ENCODE measurements at regions not wholly inside any gene's neighbourhood (a gene's known extent, or its start where the extent isn't known, plus 50 kb on each side); places are given as distances from the start of the nearest gene placed in this dataset.
A peak's percentile ranks its signal among the peaks of the same experiment; 100 is the strongest.

DNA sequence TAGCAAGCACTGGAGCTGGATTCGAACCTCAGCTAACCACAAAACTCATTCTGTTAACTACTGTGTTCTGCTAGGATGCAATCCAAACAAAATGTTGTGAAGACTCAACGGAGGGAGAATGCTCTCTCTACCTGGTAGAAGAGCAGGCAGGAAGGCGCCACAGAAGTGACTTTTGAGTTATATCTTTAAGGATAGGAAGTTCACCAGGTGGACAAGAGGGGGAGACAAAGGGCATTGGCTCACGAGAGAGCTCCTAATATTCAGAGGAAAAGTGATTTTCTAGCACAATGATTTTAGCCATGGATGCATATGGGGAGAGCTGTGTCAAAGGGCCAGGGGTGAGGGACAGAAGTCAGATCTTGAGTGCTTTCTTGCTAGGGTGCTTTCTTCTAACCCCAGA lies 108.4 kb upstream of the MAFB start:
- Histone ChIP-seq H3K79me2 (ENCODE audit: control insufficient read depth, low read length) (no peaks in the 10 kb centered on the region), H3K27ac (ENCODE audit: low read depth, low read length) (no peak overlapping the region), H3K9me3 (ENCODE audit: control insufficient read depth, insufficient read depth, low read length) (no peaks in the 10 kb centered on the region), H3K4me2 (ENCODE audit: low read length) (no peak overlapping the region), H3K4me3 (ENCODE audit: low read length) (no peak overlapping the region), H3K4me1 (ENCODE audit: control insufficient read depth, low read length) (peaks cover 15% of the 10 kb centered on the region), H3K9me2 (replicated peaks; ENCODE audit: control insufficient read depth, low read length) (no peaks in the 10 kb centered on the region), H3K36me3 (ENCODE audit: control insufficient read depth, low read length) (no peaks in the 10 kb centered on the region), H3F3A (ENCODE audit: control insufficient read depth, insufficient read depth) (no peaks in the 10 kb centered on the region), H4K20me1 (ENCODE audit: control insufficient read depth, insufficient read depth, low read depth, low read length) (no peaks in the 10 kb centered on the region), H3K27me3 (ENCODE audit: control insufficient read depth, low read length) (no peaks in the 10 kb centered on the region)
- no peak for TF ChIP-seq EZH2phosphoT487 (IDR thresholded peaks at IDR 0.05; ENCODE audit: borderline replicate concordance, low read length)
- TF ChIP-seq CTCF (IDR thresholded peaks at IDR 0.05; ENCODE audit: low read depth, low read length, poor library complexity, severe bottlenecking), result peak; percentile 78

GRCh38 chr20:40798066-40798465 lies 109.0 kb upstream of the MAFB start:
- TF ChIP-seq CTCF (IDR thresholded peaks at IDR 0.05; ENCODE audit: low read depth, low read length, poor library complexity, severe bottlenecking) (no peak), EZH2phosphoT487 (IDR thresholded peaks at IDR 0.05; ENCODE audit: borderline replicate concordance, low read length) (no peak)
- Histone ChIP-seq H3K79me2 (ENCODE audit: control insufficient read depth, low read length) (no peaks in the 10 kb centered on the region), H3K27ac (ENCODE audit: low read depth, low read length) (no peak overlapping the region), H3K9me2 (replicated peaks; ENCODE audit: control insufficient read depth, low read length) (no peaks in the 10 kb centered on the region), H3K4me2 (ENCODE audit: low read length) (no peak overlapping the region), H3K27me3 (ENCODE audit: control insufficient read depth, low read length) (no peaks in the 10 kb centered on the region), H3K4me1 (ENCODE audit: control insufficient read depth, low read length) (peaks cover 15% of the 10 kb centered on the region), H3K4me3 (ENCODE audit: low read length) (no peak overlapping the region), H3K9me3 (ENCODE audit: control insufficient read depth, insufficient read depth, low read length) (no peaks in the 10 kb centered on the region), H3K36me3 (ENCODE audit: control insufficient read depth, low read length) (no peaks in the 10 kb centered on the region), H3F3A (ENCODE audit: control insufficient read depth, insufficient read depth) (no peaks in the 10 kb centered on the region), H4K20me1 (ENCODE audit: control insufficient read depth, insufficient read depth, low read depth, low read length) (no peaks in the 10 kb centered on the region)

DNA sequence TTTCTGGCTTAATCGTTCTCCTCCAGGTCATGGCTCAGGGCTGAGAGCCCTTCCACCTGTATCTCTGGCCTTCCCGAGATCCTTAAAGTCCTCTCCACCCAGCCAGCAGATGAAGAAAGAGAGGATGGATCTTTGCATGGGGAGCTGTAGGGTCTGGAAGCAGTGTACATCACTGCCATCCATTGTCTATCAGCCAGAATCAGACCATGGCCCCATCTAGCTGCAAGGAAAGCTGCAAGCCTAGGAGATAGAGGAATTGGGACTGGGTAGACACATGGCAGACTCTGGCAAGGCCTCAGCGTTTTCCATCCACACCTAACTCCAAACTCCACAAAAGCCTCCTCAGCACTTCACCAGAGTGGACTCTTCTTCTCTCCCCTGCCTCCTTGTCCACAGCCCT lies 113.8 kb upstream of the MAFB start:
- Histone ChIP-seq H4K20me1 (ENCODE audit: control insufficient read depth, insufficient read depth, low read depth, low read length) (no peaks in the 10 kb centered on the region), H3K4me2 (ENCODE audit: low read length) (no peak overlapping the region), H3K27me3 (ENCODE audit: control insufficient read depth, low read length) (no peaks in the 10 kb centered on the region), H3F3A (ENCODE audit: control insufficient read depth, insufficient read depth) (no peaks in the 10 kb centered on the region), H3K36me3 (ENCODE audit: control insufficient read depth, low read length) (no peaks in the 10 kb centered on the region), H3K9me2 (replicated peaks; ENCODE audit: control insufficient read depth, low read length) (no peaks in the 10 kb centered on the region), H3K4me1 (ENCODE audit: control insufficient read depth, low read length) (peaks cover under 1% of the 10 kb centered on the region), H3K27ac (ENCODE audit: low read depth, low read length) (no peak overlapping the region), H3K9me3 (ENCODE audit: control insufficient read depth, insufficient read depth, low read length) (no peaks in the 10 kb centered on the region), H3K79me2 (ENCODE audit: control insufficient read depth, low read length) (no peaks in the 10 kb centered on the region), H3K4me3 (ENCODE audit: low read length) (no peak overlapping the region)
- TF ChIP-seq EZH2phosphoT487 (IDR thresholded peaks at IDR 0.05; ENCODE audit: borderline replicate concordance, low read length) (no peak), CTCF (IDR thresholded peaks at IDR 0.05; ENCODE audit: low read depth, low read length, poor library complexity, severe bottlenecking) (no peak)

- H3K4me2 ChIP-seq (ENCODE audit: low read length), result no peak overlapping the region
- H3K79me2 ChIP-seq (ENCODE audit: control insufficient read depth, low read length), result no peaks in the 10 kb centered on the region
- no peak overlapping the region for H3K4me3 ChIP-seq (ENCODE audit: low read length)
- TF ChIP-seq CTCF (IDR thresholded peaks at IDR 0.05; ENCODE audit: low read depth, low read length, poor library complexity, severe bottlenecking) (no peak), EZH2phosphoT487 (IDR thresholded peaks at IDR 0.05; ENCODE audit: borderline replicate concordance, low read length) (no peak)
- no peaks in the 10 kb centered on the region for H4K20me1 ChIP-seq (ENCODE audit: control insufficient read depth, insufficient read depth, low read depth, low read length)
- no peaks in the 10 kb centered on the region for H3K4me1 ChIP-seq (ENCODE audit: control insufficient read depth, low read length)
- H3K27me3 ChIP-seq (ENCODE audit: control insufficient read depth, low read length), result no peaks in the 10 kb centered on the region
- no peaks in the 10 kb centered on the region for H3K9me2 ChIP-seq (replicated peaks; ENCODE audit: control insufficient read depth, low read length)
- no peaks in the 10 kb centered on the region for H3K9me3 ChIP-seq (ENCODE audit: control insufficient read depth, insufficient read depth, low read length)
- no peak overlapping the region for H3K27ac ChIP-seq (ENCODE audit: low read depth, low read length)
- no peaks in the 10 kb centered on the region for H3F3A ChIP-seq (ENCODE audit: control insufficient read depth, insufficient read depth)
- H3K36me3 ChIP-seq (ENCODE audit: control insufficient read depth, low read length), result no peaks in the 10 kb centered on the region
Measured at GRCh38 chr20:40803381-40803780, 114.3 kb upstream of the MAFB start.
